Psoas muscle (tissue), 7 donors: ENCODE measurements at regions not wholly inside any gene's neighbourhood (a gene's known extent, or its start where the extent isn't known, plus 50 kb on each side); places are given as distances from the start of the nearest gene placed in this dataset.

Experiments used
- ATAC-seq, 4 donors: fragments of 200-7000 bp; cut with Tn5 transposase; one replicate each; pipeline ENCODE4 v1.9.1; 2020; ENCODE audit warnings: moderate library complexity in 3 of 4, mild to moderate bottlenecking in 2 of 4
- DNase-seq, 2 donors: peaks; one replicate each; pipeline ENCODE4 v3.0.0-alpha.2; 2020
- H3K27ac ChIP-seq: fragments of 200-600 bp; one replicate; pipeline ENCODE4 v1.8.0; 2022
- H3K27me3 ChIP-seq, 3 donors: fragments of 200-600 bp in 1 of 3; one replicate each; pipeline versions ENCODE4 v1.6.1 to v1.8.0; 2013 to 2022; ENCODE audit warnings: low read length in 2 of 3, mild to moderate bottlenecking in 2 of 3, moderate library complexity in 1 of 3; ENCODE audit not compliant: insufficient read depth in 3 of 3
- H3K36me3 ChIP-seq, 2 donors: fragments of 200-600 bp in 1 of 2; one replicate each; pipeline versions ENCODE4 v1.6.1 to v1.8.0; 2013 to 2022; ENCODE audit warnings: low read depth in 1 of 2, mild to moderate bottlenecking in 1 of 2, moderate library complexity in 1 of 2; ENCODE audit not compliant: insufficient read depth in 1 of 2
- H3K4me1 ChIP-seq: fragments of 200-600 bp; one replicate; pipeline ENCODE4 v1.8.0; 2022
- H3K4me3 ChIP-seq: fragments of 200-600 bp; one replicate; pipeline ENCODE4 v1.8.0; 2022; ENCODE audit warnings: mild to moderate bottlenecking
- H3K9me3 ChIP-seq: fragments of 200-600 bp; one replicate; pipeline ENCODE4 v1.8.0; 2022
- CTCF ChIP-seq: fragments of 200-600 bp; IDR thresholded peaks from one replicate; pipeline ENCODE4 v1.8.0; 2022; ENCODE audit warnings: antibody characterized with exemption
- WGBS, 3 donors: extraction: QIAGEN DNeasy Blood & Tissue Kit; methylation state at CpG; one replicate each; pipeline versions ENCODE4 v1.1.6 to v1.1.7; 2013; 5-methylcytosine and 5-hydroxymethylcytosine counted together
- intact Hi-C, 2 donors: fragments of 100-400 bp; cut with DNase I; formaldehyde crosslinking; loops; one replicate each; pipeline versions ENCODE4 v1.11.0 to v1.14.2; 2022
- donor health status: healthy with polysubstance abuse.
- donor health status: DM: no; HTN: no; CAD: no; lungs with moderate emphysema.
- donor health status: Bipolar disorder and iron deficiency.
- donor health status: healthy.
- donor health status: DM: yes; HTN: yes; CAD: no.
- donor health status: DM: no; HTN: no; CAD: no.
- donor health status: DM: yes; HTN: yes; CAD: no.

- H3K27ac ChIP-seq = no peak overlapping the region
- 83 to 94% (median 93%) methylated on average over 6 of the region's 6 CpGs for WGBS, 3 donors
- H3K9me3 ChIP-seq = no peaks in the 10 kb centered on the region
- intact Hi-C loops = loop anchor here in 1 of 2 donors (5.0 kb wide), 1 partner anchor 38 kb away; no protein-coding TSS in a partner anchor
- no peak for DNase-seq
- peaks cover 3% of the 10 kb centered on the region for H3K4me1 ChIP-seq
- no peak overlapping the region for H3K4me3 ChIP-seq
- no peak for TF ChIP-seq CTCF
- ATAC-seq = no peak
- H3K36me3 ChIP-seq = no peaks in the 10 kb centered on the region
- no peaks in the 10 kb centered on the region for H3K27me3 ChIP-seq
Measured at GRCh38 chr12:46484396-46485061, 112.0 kb upstream of the SLC38A2 start.

- Histone ChIP-seq H3K36me3 (no peaks in the 10 kb centered on the region), H3K27ac (no peak overlapping the region), H3K27me3 (no peaks in the 10 kb centered on the region), H3K4me1 (no peaks in the 10 kb centered on the region), H3K4me3 (no peak overlapping the region), H3K9me3 (no peaks in the 10 kb centered on the region)
- ATAC-seq (no peak), DNase-seq (no peak)
- WGBS, 3 donors = 83 to 86% (median 83%) methylated on average over 4 of the region's 4 CpGs
- TF ChIP-seq CTCF = no peak
- intact Hi-C loops = no loop called here
Measured at GRCh38 chr12:46483572-46484395, 111.2 kb upstream of the SLC38A2 start.

- TF ChIP-seq CTCF = no peak
- WGBS, 3 donors = 83 to 93% (median 85%) methylated on average over 1 of the region's 1 CpG
- H3K27ac ChIP-seq = no peak overlapping the region
- H3K9me3 ChIP-seq = no peaks in the 10 kb centered on the region
- no peak overlapping the region for H3K4me3 ChIP-seq
- H3K36me3 ChIP-seq = no peaks in the 10 kb centered on the region
- H3K4me1 ChIP-seq = no peaks in the 10 kb centered on the region
- ATAC-seq (no peak), DNase-seq (no peak)
- intact Hi-C loops = no loop called here
- H3K27me3 ChIP-seq = no peaks in the 10 kb centered on the region
Measured at GRCh38 chr12:46480724-46481123, 108.2 kb upstream of the SLC38A2 start.

GRCh38 chr12:46480316-46480715 lies 107.7 kb upstream of the SLC38A2 start:
- H3K4me1 ChIP-seq = no peaks in the 10 kb centered on the region
- intact Hi-C loops = no loop called here
- H3K27ac ChIP-seq = no peak overlapping the region
- DNase-seq (no peak), ATAC-seq (no peak)
- no peaks in the 10 kb centered on the region for H3K36me3 ChIP-seq
- no peak overlapping the region for H3K4me3 ChIP-seq
- H3K9me3 ChIP-seq = no peaks in the 10 kb centered on the region
- WGBS, 3 donors = 82% methylated on average over 3 of the region's 3 CpGs
- no peaks in the 10 kb centered on the region for H3K27me3 ChIP-seq
- no peak for TF ChIP-seq CTCF
